GM12874 (cell line): ENCODE measurements at regions not wholly inside any gene's neighbourhood (a gene's known extent, or its start where the extent isn't known, plus 50 kb on each side); places are given as distances from the start of the nearest gene placed in this dataset.

ENCODE experiments used
- TF ChIP-seq, protein P1 (sequence below): IDR thresholded peaks from 2 replicates; pipeline ENCODE4 v1.5.1; 2011; ENCODE audit warnings: low read depth, mild to moderate bottlenecking, control low read depth, low read length, moderate library complexity; ENCODE audit not compliant: insufficient read depth

DNA sequence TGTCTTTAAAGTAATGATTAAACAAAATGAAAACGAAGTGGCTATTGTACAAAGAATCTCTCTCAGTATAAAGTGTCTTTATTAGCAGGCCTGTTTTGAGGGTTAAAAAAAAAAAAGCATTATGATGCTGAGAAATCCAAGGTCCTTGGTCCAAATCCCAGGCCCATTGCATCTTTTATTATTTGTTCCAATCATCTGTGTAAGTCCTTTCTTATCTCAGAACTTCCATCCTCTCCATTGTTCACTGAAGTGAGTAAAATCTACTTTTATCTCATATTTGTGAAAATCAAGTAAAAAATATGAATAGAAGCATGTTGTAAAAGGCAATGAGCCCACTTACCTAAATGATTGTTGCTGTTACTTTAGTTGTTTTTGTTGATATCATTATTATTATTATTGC lies 499.1 kb upstream of the JAG1 start:
- TF ChIP-seq, protein P1, sequence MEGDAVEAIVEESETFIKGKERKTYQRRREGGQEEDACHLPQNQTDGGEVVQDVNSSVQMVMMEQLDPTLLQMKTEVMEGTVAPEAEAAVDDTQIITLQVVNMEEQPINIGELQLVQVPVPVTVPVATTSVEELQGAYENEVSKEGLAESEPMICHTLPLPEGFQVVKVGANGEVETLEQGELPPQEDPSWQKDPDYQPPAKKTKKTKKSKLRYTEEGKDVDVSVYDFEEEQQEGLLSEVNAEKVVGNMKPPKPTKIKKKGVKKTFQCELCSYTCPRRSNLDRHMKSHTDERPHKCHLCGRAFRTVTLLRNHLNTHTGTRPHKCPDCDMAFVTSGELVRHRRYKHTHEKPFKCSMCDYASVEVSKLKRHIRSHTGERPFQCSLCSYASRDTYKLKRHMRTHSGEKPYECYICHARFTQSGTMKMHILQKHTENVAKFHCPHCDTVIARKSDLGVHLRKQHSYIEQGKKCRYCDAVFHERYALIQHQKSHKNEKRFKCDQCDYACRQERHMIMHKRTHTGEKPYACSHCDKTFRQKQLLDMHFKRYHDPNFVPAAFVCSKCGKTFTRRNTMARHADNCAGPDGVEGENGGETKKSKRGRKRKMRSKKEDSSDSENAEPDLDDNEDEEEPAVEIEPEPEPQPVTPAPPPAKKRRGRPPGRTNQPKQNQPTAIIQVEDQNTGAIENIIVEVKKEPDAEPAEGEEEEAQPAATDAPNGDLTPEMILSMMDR: no peak

GRCh38 chr20:11173916-11174315 lies 500.1 kb upstream of the JAG1 start:
- TF ChIP-seq, protein P1: no peak

GRCh38 chr20:11174861-11175260 lies 501.1 kb upstream of the JAG1 start:
- TF ChIP-seq, protein P1: no peak

GRCh38 chr20:11176431-11176830 lies 502.6 kb upstream of the JAG1 start:
- TF ChIP-seq, protein P1: no peak

DNA sequence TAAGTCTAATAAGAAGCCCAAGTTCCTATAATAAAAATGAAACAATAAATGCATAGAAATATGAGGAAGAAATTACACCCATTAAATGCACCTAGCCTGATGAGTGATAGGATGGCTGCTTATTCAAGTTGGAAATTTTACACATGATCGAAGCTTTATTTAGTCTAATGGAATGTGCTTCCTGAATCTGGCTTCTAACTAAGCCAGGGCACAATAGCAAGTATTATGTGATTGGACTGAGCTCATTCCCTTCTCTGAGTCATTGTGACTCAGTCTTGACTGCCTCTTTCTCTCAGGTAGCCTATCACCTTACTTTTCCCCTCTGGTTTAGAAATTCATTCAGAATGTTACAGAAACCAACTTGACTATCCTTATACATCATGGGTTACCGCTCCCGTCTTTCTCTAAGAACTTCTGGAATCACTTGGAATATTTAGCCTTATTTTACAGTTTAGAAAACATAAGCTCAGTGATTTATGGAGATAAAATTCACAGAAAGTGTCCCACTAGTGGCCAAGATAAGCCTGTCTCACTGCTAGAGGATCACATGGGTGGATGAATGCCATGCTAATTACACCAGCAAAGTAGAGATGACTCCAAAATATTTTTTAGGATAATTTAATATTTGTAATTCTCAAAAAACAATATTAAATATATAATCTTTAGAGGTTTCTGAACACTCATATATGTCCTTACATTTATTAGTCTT lies 505.3 kb upstream of the JAG1 start:
- TF ChIP-seq, protein P1: no peak

DNA sequence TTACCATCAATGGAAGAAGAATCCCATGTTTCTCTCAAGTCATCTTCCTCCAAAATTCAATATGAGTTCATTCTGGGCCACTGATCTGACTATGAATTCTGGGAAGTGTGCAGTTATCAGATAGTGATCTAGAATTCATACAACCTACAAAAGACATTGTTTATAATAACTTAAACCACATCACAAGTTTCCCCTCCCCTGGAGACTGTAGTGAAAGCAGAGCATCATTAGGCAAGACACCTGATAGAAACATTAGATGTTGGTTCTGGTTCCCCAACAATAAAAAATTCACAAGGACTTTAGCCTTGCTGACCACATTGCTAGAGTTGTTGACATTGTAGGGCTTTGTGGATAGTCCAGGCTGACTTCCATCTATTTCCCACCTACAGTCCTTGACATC lies 506.4 kb upstream of the JAG1 start:
- TF ChIP-seq, protein P1: no peak

DNA sequence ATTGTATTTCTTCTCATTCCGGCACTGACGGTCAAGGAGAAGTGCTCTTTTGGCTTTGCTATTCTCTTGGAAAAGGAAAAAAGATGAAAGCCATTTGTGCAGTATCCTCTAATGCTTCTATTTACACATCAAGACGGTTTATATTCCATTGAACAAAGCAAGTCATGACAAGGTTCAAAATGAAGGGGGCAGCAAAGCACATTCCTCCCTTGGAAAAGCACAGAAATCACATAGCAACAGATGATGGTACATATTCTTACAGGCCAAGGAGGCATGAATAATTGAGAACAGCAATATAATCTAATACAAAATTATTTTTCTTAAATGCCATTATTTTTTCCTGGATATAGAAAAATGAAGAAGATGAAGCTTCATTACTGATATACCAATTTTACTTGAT lies 508.2 kb upstream of the JAG1 start:
- TF ChIP-seq, protein P1: no peak
